ENCODE measurements at regions not wholly inside any gene's neighbourhood (a gene's known extent, or its start where the extent isn't known, plus 50 kb on each side); places are given as distances from the start of the nearest gene placed in this dataset.

DNA sequence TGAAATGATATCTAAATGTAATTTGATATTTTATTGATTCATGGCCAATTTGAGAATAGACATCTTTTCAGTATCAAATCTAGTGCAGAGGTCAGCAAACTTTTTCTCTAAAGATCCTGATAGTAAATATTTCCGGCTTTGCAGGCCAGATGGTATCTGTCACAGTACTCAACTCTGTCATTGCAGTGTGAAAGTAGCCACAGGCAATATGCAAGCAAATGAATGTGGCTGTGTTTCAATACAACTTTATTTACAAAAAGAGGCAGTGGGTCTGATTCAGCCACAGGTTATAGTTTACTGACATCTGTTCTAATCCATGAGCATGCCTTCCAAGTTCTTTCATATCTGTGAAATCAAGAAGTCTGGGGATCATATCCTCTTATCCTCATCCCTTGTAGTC lies 221.2 kb downstream of the PRDM2 start:
- TF ChIP-seq, protein P1, sequence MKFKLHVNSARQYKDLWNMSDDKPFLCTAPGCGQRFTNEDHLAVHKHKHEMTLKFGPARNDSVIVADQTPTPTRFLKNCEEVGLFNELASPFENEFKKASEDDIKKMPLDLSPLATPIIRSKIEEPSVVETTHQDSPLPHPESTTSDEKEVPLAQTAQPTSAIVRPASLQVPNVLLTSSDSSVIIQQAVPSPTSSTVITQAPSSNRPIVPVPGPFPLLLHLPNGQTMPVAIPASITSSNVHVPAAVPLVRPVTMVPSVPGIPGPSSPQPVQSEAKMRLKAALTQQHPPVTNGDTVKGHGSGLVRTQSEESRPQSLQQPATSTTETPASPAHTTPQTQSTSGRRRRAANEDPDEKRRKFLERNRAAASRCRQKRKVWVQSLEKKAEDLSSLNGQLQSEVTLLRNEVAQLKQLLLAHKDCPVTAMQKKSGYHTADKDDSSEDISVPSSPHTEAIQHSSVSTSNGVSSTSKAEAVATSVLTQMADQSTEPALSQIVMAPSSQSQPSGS (CRISPR knock-in tag; IDR thresholded peaks at IDR 0.05; ENCODE audit: borderline replicate concordance, low read depth), result no peak
- TF ChIP-seq, protein P2, sequence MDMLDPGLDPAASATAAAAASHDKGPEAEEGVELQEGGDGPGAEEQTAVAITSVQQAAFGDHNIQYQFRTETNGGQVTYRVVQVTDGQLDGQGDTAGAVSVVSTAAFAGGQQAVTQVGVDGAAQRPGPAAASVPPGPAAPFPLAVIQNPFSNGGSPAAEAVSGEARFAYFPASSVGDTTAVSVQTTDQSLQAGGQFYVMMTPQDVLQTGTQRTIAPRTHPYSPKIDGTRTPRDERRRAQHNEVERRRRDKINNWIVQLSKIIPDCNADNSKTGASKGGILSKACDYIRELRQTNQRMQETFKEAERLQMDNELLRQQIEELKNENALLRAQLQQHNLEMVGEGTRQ (CRISPR knock-in tag; IDR thresholded peaks at IDR 0.05), result no peak
- no peak for TF ChIP-seq ZNF138 (CRISPR knock-in tag; conservative IDR thresholded peaks at IDR 0.05)
